NCI-H345 (cell line): ENCODE measurements at regions not wholly inside any gene's neighbourhood (a gene's known extent, or its start where the extent isn't known, plus 50 kb on each side); places are given as distances from the start of the nearest gene placed in this dataset.

Source experiments
- DNase-seq: peaks from one replicate; lab custom pipeline; 2025; lab: John Stamatoyannopoulos, UW

GRCh38 chr4:136653640-136654406 lies 878.5 kb downstream of the PCDH18 start:
- no peak for DNase-seq

GRCh38 chr4:136651932-136652331 lies 880.4 kb downstream of the PCDH18 start:
- no peak for DNase-seq

GRCh38 chr4:136651278-136651667 lies 881.0 kb downstream of the PCDH18 start:
- no peak for DNase-seq

GRCh38 chr4:136650541-136651277 lies 881.6 kb downstream of the PCDH18 start:
- peak; percentile 90 for DNase-seq

GRCh38 chr4:136644279-136644678 lies 888.0 kb downstream of the PCDH18 start:
- no peak for DNase-seq

- peak; percentile 26 for DNase-seq
Observed at GRCh38 chr4:136643416-136643815, 888.9 kb downstream of the PCDH18 start.

- DNase-seq = no peak
Observed at GRCh38 chr4:136637071-136637777, 895.1 kb downstream of the PCDH18 start.

- DNase-seq = no peak
Observed at GRCh38 chr4:136636155-136636554, 896.1 kb downstream of the PCDH18 start.

GRCh38 chr4:136634121-136634520 lies 898.2 kb downstream of the PCDH18 start:
- DNase-seq = no peak

- DNase-seq = no peak
Observed at GRCh38 chr4:136599890-136600289, 932.4 kb downstream of the PCDH18 start.

GRCh38 chr4:136590440-136590839 lies 941.9 kb downstream of the PCDH18 start:
- DNase-seq = no peak

- no peak for DNase-seq
Observed at GRCh38 chr4:136583567-136583966, 948.7 kb downstream of the PCDH18 start.

- no peak for DNase-seq
Observed at GRCh38 chr4:136581119-136581518, 951.2 kb downstream of the PCDH18 start.

GRCh38 chr4:136575146-136575545 lies 957.1 kb downstream of the PCDH18 start:
- DNase-seq = no peak

- peak; percentile 19 for DNase-seq
Observed at GRCh38 chr4:136573460-136573859, 958.8 kb downstream of the PCDH18 start.

- DNase-seq = no peak
Observed at GRCh38 chr4:136571315-136571714, 961.0 kb downstream of the PCDH18 start.

GRCh38 chr4:136562834-136563233 lies 969.5 kb downstream of the PCDH18 start:
- DNase-seq = no peak

GRCh38 chr4:136558940-136559494 lies 973.3 kb downstream of the PCDH18 start:
- DNase-seq = no peak

- DNase-seq = no peak
Observed at GRCh38 chr4:136557396-136557795, 974.9 kb downstream of the PCDH18 start.

- DNase-seq = no peak
Observed at GRCh38 chr4:136554033-136554432, 978.3 kb downstream of the PCDH18 start.

GRCh38 chr4:136551753-136552152 lies 980.5 kb downstream of the PCDH18 start:
- no peak for DNase-seq

GRCh38 chr4:136540747-136541146 lies 991.5 kb downstream of the PCDH18 start:
- DNase-seq = no peak
